H9 (cell line): ENCODE measurements at regions not wholly inside any gene's neighbourhood (a gene's known extent, or its start where the extent isn't known, plus 50 kb on each side); places are given as distances from the start of the nearest gene placed in this dataset.

Experiments used
- DNase-seq: peaks from one replicate; pipeline ENCODE4 v3.0.0-alpha.2; 2017
- H2AFZ ChIP-seq: one replicate; pipeline ENCODE4 v1.6.1; 2013; ENCODE audit warnings: mild to moderate bottlenecking, low read length, control low read depth, moderate library complexity
- H2AK5ac ChIP-seq: 2 replicates; pipeline ENCODE4 v1.6.1; 2013; ENCODE audit warnings: low read length, control low read depth, mixed read lengths; ENCODE audit not compliant: insufficient read length
- H2BK120ac ChIP-seq: one replicate; pipeline ENCODE4 v1.6.1; 2013; ENCODE audit warnings: low read depth, mild to moderate bottlenecking, low read length, control low read depth, inconsistent platforms; ENCODE audit not compliant: poor library complexity, severe bottlenecking
- H2BK12ac ChIP-seq: 2 replicates; pipeline ENCODE4 v1.6.1; 2013; ENCODE audit warnings: low read length, control low read depth, mixed read lengths, low read depth; ENCODE audit not compliant: insufficient read length
- H2BK15ac ChIP-seq: 2 replicates; pipeline ENCODE4 v1.6.1; 2013; ENCODE audit warnings: low read depth, low read length, control low read depth
- H2BK20ac ChIP-seq: one replicate; pipeline ENCODE4 v1.6.1; 2013; ENCODE audit warnings: low read depth, mild to moderate bottlenecking, low read length, control low read depth, inconsistent platforms; ENCODE audit not compliant: poor library complexity, severe bottlenecking
- H2BK5ac ChIP-seq: 2 replicates; pipeline ENCODE4 v1.6.1; 2013; ENCODE audit warnings: low read length, control low read depth, mixed read lengths; ENCODE audit not compliant: insufficient read length
- H3K14ac ChIP-seq: 2 replicates; pipeline ENCODE4 v1.6.1; 2013; ENCODE audit warnings: low read length, control low read depth; ENCODE audit not compliant: insufficient read depth
- H3K18ac ChIP-seq: 2 replicates; pipeline ENCODE4 v1.6.1; 2013; ENCODE audit warnings: low read depth, mild to moderate bottlenecking, mixed read lengths, low read length, control low read depth; ENCODE audit not compliant: insufficient read length
- H3K23ac ChIP-seq: 2 replicates; pipeline ENCODE4 v1.6.1; 2013; ENCODE audit warnings: low read length, control low read depth, mixed read lengths, low read depth; ENCODE audit not compliant: insufficient read length
- H3K23me2 ChIP-seq: 2 replicates; pipeline ENCODE4 v1.6.1; 2013; ENCODE audit warnings: low read depth, mild to moderate bottlenecking, mixed read lengths, low read length, control low read depth; ENCODE audit not compliant: insufficient read length, poor library complexity, severe bottlenecking
- H3K27ac ChIP-seq: 2 replicates; pipeline ENCODE4 v1.5.1; 2013; ENCODE audit warnings: low read length, control low read depth, mixed read lengths, low read depth; ENCODE audit not compliant: insufficient read length
- H3K27me3 ChIP-seq: 2 replicates; pipeline ENCODE4 v1.6.1; 2013; ENCODE audit warnings: low read length, control low read depth, inconsistent platforms; ENCODE audit not compliant: insufficient read depth
- H3K4ac ChIP-seq: 2 replicates; pipeline ENCODE4 v1.6.1; 2013; ENCODE audit warnings: low read depth, mild to moderate bottlenecking, control low read depth, inconsistent platforms, low read length, moderate library complexity
- H3K4me1 ChIP-seq: 2 replicates; pipeline ENCODE4 v1.6.1; 2013; ENCODE audit warnings: low read length, control low read depth, inconsistent platforms; ENCODE audit not compliant: insufficient read depth
- H3K4me2 ChIP-seq: 2 replicates; pipeline ENCODE4 v1.6.1; 2013; ENCODE audit warnings: low read length, control low read depth, mixed read lengths; ENCODE audit not compliant: insufficient read length, insufficient read depth
- H3K56ac ChIP-seq: 2 replicates; pipeline ENCODE4 v1.6.1; 2013; ENCODE audit warnings: low read depth, mild to moderate bottlenecking, mixed read lengths, low read length, control low read depth; ENCODE audit not compliant: insufficient read length
- H3K79me1 ChIP-seq: 2 replicates; pipeline ENCODE4 v1.6.1; 2013; ENCODE audit warnings: low read depth, mild to moderate bottlenecking, moderate library complexity, low read length, control low read depth, inconsistent platforms; ENCODE audit not compliant: insufficient read depth, poor library complexity, severe bottlenecking
- H3K79me2 ChIP-seq: 2 replicates; pipeline ENCODE4 v1.6.1; 2013; ENCODE audit warnings: low read length, control low read depth, inconsistent platforms; ENCODE audit not compliant: insufficient read depth
- H3K9ac ChIP-seq: 2 replicates; pipeline ENCODE4 v1.6.1; 2013; ENCODE audit warnings: low read length, control low read depth, mixed read lengths; ENCODE audit not compliant: insufficient read length; ENCODE audit errors: extremely low read depth
- H3K9me3 ChIP-seq: one replicate; pipeline ENCODE4 v1.6.1; 2013; ENCODE audit warnings: low read depth, low read length, inconsistent platforms; ENCODE audit not compliant: control insufficient read depth
- H3T11ph ChIP-seq: one replicate; pipeline ENCODE4 v1.6.1; 2013; ENCODE audit warnings: mild to moderate bottlenecking, low read length, control low read depth, inconsistent platforms
- H4K20me1 ChIP-seq: one replicate; pipeline ENCODE4 v1.6.1; 2013; ENCODE audit not compliant: control insufficient read depth, insufficient read length, insufficient read depth
- H4K5ac ChIP-seq: 2 replicates; pipeline ENCODE4 v1.6.1; 2013; ENCODE audit warnings: low read depth, mild to moderate bottlenecking, mixed read lengths, low read length, control low read depth; ENCODE audit not compliant: insufficient read length
- H4K8ac ChIP-seq: replicated peaks from 2 replicates; pipeline ENCODE4 v1.6.1; 2013; ENCODE audit warnings: low read length, control low read depth, mixed read lengths, low read depth; ENCODE audit not compliant: insufficient read length
- H4K91ac ChIP-seq: 2 replicates; pipeline ENCODE4 v1.6.1; 2013; ENCODE audit warnings: low read depth, mild to moderate bottlenecking, moderate library complexity, mixed read lengths, low read length, control low read depth; ENCODE audit not compliant: insufficient read length
- H3K27ac Mint-ChIP-seq, 3 experiments: 2 replicates in 2 of 3; 3 replicates in 1 of 3; pipeline ENCODE4 v1.8.0; 2020 to 2021; ENCODE audit warnings: mixed read lengths in 3 of 3, mild to moderate bottlenecking in 1 of 3, moderate library complexity in 1 of 3
- H3K27me3 Mint-ChIP-seq: 2 replicates; pipeline ENCODE4 v1.8.0; 2021; ENCODE audit warnings: low read depth, mild to moderate bottlenecking, moderate library complexity, mixed read lengths
- H3K36me3 Mint-ChIP-seq, 3 experiments: 2 replicates in 2 of 3; 3 replicates in 1 of 3; pipeline ENCODE4 v1.8.0; 2020 to 2021; ENCODE audit warnings: low read depth in 3 of 3, mixed read lengths in 3 of 3; ENCODE audit not compliant: insufficient read depth in 1 of 3
- H3K4me1 Mint-ChIP-seq, 2 experiments: 2 replicates each; pipeline ENCODE4 v1.8.0; 2020; ENCODE audit warnings: mixed read lengths in 2 of 2
- H3K4me3 Mint-ChIP-seq, 2 experiments: 2 replicates in 1 of 2; 3 replicates in 1 of 2; pipeline ENCODE4 v1.8.0; 2020 to 2021; ENCODE audit warnings: mild to moderate bottlenecking in 2 of 2, mixed read lengths in 2 of 2, moderate library complexity in 1 of 2
- H3K9me3 Mint-ChIP-seq, 2 experiments: 2 replicates in 1 of 2; 3 replicates in 1 of 2; pipeline ENCODE4 v1.8.0; 2020; ENCODE audit warnings: mild to moderate bottlenecking in 2 of 2, mixed read lengths in 2 of 2, moderate library complexity in 1 of 2
- CTCF ChIP-seq: fragments of 200-600 bp; sonication (generic); conservative IDR thresholded peaks from 3 replicates; pipeline ENCODE4 v1.8.0; 2021; ENCODE audit warnings: antibody characterized with exemption, mild to moderate bottlenecking
- WGBS: extraction: QIAGEN DNeasy Blood & Tissue Kit; methylation state at CpG from one replicate; pipeline ENCODE4 v1.1.7; 2013; ENCODE audit warnings: missing lambda C conversion rate, low lambda C conversion rate, mixed read lengths; ENCODE audit not compliant: insufficient read length; ENCODE audit errors: extremely low coverage; 5-methylcytosine and 5-hydroxymethylcytosine counted together

GRCh38 chr4:170741856-170742255 lies 652.1 kb upstream of the AADAT start:
- Mint-ChIP-seq H3K9me3 (no peaks in the 10 kb centered on the region), H3K36me3 (no peaks in the 10 kb centered on the region), H3K27ac (no peak overlapping the region), H3K4me3 (no peak overlapping the region), H3K27me3 (no peaks in the 10 kb centered on the region), H3K4me1 (peaks cover 11 to 26% of the 10 kb centered on the region in 2 experiments)
- no peaks in the 10 kb centered on the region for H3K79me2 ChIP-seq
- H3K9ac ChIP-seq = no peak overlapping the region
- H2BK20ac ChIP-seq = no peak overlapping the region
- H3K4ac ChIP-seq = no peak overlapping the region
- no peak overlapping the region for H2BK15ac ChIP-seq
- H3K79me1 ChIP-seq = no peaks in the 10 kb centered on the region
- no peak overlapping the region for H3K27ac ChIP-seq
- peak overlapping the region; percentile 73; the same call in 1 of the 2 replicates for H3K14ac ChIP-seq
- H2AK5ac ChIP-seq = no peak overlapping the region
- H3K18ac ChIP-seq = no peak overlapping the region
- no peak for TF ChIP-seq CTCF
- H2AFZ ChIP-seq = no peak overlapping the region
- no peak overlapping the region for H3K4me2 ChIP-seq
- H4K20me1 ChIP-seq = no peaks in the 10 kb centered on the region
- no peak overlapping the region for H4K8ac ChIP-seq
- no peak overlapping the region for H2BK120ac ChIP-seq
- WGBS = no CpG with 5 or more reads among the region's 4 CpGs
- no peak overlapping the region for H3K23ac ChIP-seq
- H4K91ac ChIP-seq = no peak overlapping the region
- H3K4me1 ChIP-seq = no peaks in the 10 kb centered on the region; the same call in 1 of the 2 replicates
- H4K5ac ChIP-seq = no peak overlapping the region
- H2BK12ac ChIP-seq = no peak overlapping the region
- peak overlapping the region; percentile 72 for H2BK5ac ChIP-seq
- no peaks in the 10 kb centered on the region for H3K27me3 ChIP-seq
- H3T11ph ChIP-seq = no peak overlapping the region
- H3K56ac ChIP-seq = no peak overlapping the region
- H3K9me3 ChIP-seq = no peaks in the 10 kb centered on the region
- no peaks in the 10 kb centered on the region for H3K23me2 ChIP-seq
- DNase-seq = no peak
